HEK293 (cell line): ENCODE measurements at regions not wholly inside any gene's neighbourhood (a gene's known extent, or its start where the extent isn't known, plus 50 kb on each side); places are given as distances from the start of the nearest gene placed in this dataset.

Experiments used
- CTCF ChIA-PET: fragments of 350-600 bp; formaldehyde crosslinking; extraction: SDS; loops from one replicate; lab custom pipeline; 2021; ENCODE audit warnings: antibody characterized with exemption; lab: Yijun Ruan, JAX
- POLR2A ChIA-PET: fragments of 300-600 bp; formaldehyde crosslinking; extraction: SDS; loops from one replicate; lab custom pipeline; 2020; ENCODE audit warnings: antibody characterized with exemption, inconsistent platforms; lab: Yijun Ruan, JAX
- H3K27ac ChIP-seq: fragments of 200-500 bp; sonication (Bioruptor generic); 2 replicates; pipeline ENCODE4 v1.5.1; 2014; ENCODE audit warnings: low read depth, low read length, control low read depth, inconsistent platforms; ENCODE audit errors: extremely low read depth
- H3K36me3 ChIP-seq, 2 experiments: fragments of 200-500 bp in 1 of 2; sonication (Bioruptor generic) in 1 of 2; 1 replicate in 1 of 2; 2 replicates in 1 of 2; pipeline ENCODE4 v1.5.1; 2014 to 2017; ENCODE audit warnings: inconsistent platforms in 2 of 2, low read length in 2 of 2; ENCODE audit not compliant: control insufficient read depth in 2 of 2, insufficient read depth in 1 of 2
- H3K4me1 ChIP-seq: fragments of 200-500 bp; sonication (Bioruptor generic); 2 replicates; pipeline ENCODE4 v1.5.1; 2014; ENCODE audit warnings: mild to moderate bottlenecking, low read length, inconsistent platforms; ENCODE audit not compliant: control insufficient read depth, insufficient read depth
- H3K4me3 ChIP-seq: 2 replicates; pipeline ENCODE4 v1.5.1; 2011; ENCODE audit warnings: low read depth, mild to moderate bottlenecking, control low read depth, low read length, moderate library complexity
- H3K9me3 ChIP-seq: fragments of 200-500 bp; sonication (Bioruptor generic); 2 replicates; pipeline ENCODE4 v1.5.1; 2014; ENCODE audit warnings: low read depth, low read length, inconsistent platforms; ENCODE audit not compliant: control insufficient read depth, insufficient read depth
- KLF7 ChIP-seq: fragments of 450-650 bp; formaldehyde crosslinking; IDR thresholded peaks from 2 replicates; pipeline ENCODE4 v1.5.1; 2016; ENCODE audit warnings: missing biosample characterization, missing genetic modification characterization, borderline replicate concordance
- KLF9 ChIP-seq: fragments of 450-650 bp; formaldehyde crosslinking; IDR thresholded peaks from 2 replicates; pipeline ENCODE4 v1.5.1; 2016; ENCODE audit warnings: missing biosample characterization, missing genetic modification characterization, low read depth
- PATZ1 ChIP-seq: fragments of 450-650 bp; formaldehyde crosslinking; IDR thresholded peaks from 2 replicates; pipeline ENCODE4 v1.5.1; 2016; ENCODE audit warnings: missing biosample characterization, missing genetic modification characterization
- RBAK ChIP-seq: fragments of 450-650 bp; formaldehyde crosslinking; IDR thresholded peaks from 2 replicates; pipeline ENCODE4 v1.5.1; 2016; ENCODE audit warnings: missing biosample characterization, missing genetic modification characterization
- REPIN1 ChIP-seq: fragments of 450-650 bp; formaldehyde crosslinking; IDR thresholded peaks from 2 replicates; pipeline ENCODE4 v1.5.1; 2017; ENCODE audit warnings: missing biosample characterization, missing genetic modification characterization, low read depth
- SP3 ChIP-seq: fragments of 450-650 bp; formaldehyde crosslinking; IDR thresholded peaks from 2 replicates; pipeline ENCODE4 v1.5.1; 2016; ENCODE audit warnings: missing biosample characterization, missing genetic modification characterization
- YY1 ChIP-seq: fragments of 450-650 bp; formaldehyde crosslinking; IDR thresholded peaks from 2 replicates; pipeline ENCODE4 v1.5.1; 2018; ENCODE audit warnings: missing biosample characterization, missing genetic modification characterization
- ZBTB7A ChIP-seq: fragments of 450-650 bp; formaldehyde crosslinking; IDR thresholded peaks from 2 replicates; pipeline ENCODE4 v1.5.1; 2016; ENCODE audit warnings: low read depth, missing biosample characterization, missing genetic modification characterization
- ZNF157 ChIP-seq: fragments of 450-650 bp; formaldehyde crosslinking; IDR thresholded peaks from 2 replicates; pipeline ENCODE4 v1.5.1; 2016; ENCODE audit warnings: missing biosample characterization, missing genetic modification characterization
- ZNF211 ChIP-seq: fragments of 450-650 bp; formaldehyde crosslinking; IDR thresholded peaks from 2 replicates; pipeline ENCODE4 v1.5.1; 2016; ENCODE audit warnings: low read depth, missing biosample characterization, missing genetic modification characterization
- ZNF239 ChIP-seq: fragments of 450-650 bp; formaldehyde crosslinking; IDR thresholded peaks from 2 replicates; pipeline ENCODE4 v1.5.1; 2016; ENCODE audit warnings: missing biosample characterization, missing genetic modification characterization
- ZNF274 ChIP-seq, 2 experiments: fragments of 200-500 bp in 1 of 2; fragments of 450-650 bp in 1 of 2; sonication (Bioruptor generic) in 1 of 2; formaldehyde crosslinking in 1 of 2; IDR thresholded peaks; 2 replicates each; pipeline versions ENCODE4 v1.5.1 to v1.6.1; 2014 to 2016; ENCODE audit warnings: borderline replicate concordance in 1 of 2, inconsistent platforms in 1 of 2, low read length in 1 of 2, missing biosample characterization in 1 of 2, missing genetic modification characterization in 1 of 2
- ZNF302 ChIP-seq: fragments of 450-650 bp; formaldehyde crosslinking; IDR thresholded peaks from 2 replicates; pipeline ENCODE4 v1.5.1; 2016; ENCODE audit warnings: missing biosample characterization, missing genetic modification characterization, low read depth
- ZNF335 ChIP-seq: fragments of 450-650 bp; formaldehyde crosslinking; conservative IDR thresholded peaks from 2 replicates; pipeline ENCODE4 v1.5.1; 2016; ENCODE audit warnings: missing biosample characterization, missing genetic modification characterization
- ZNF521 ChIP-seq: fragments of 450-650 bp; formaldehyde crosslinking; IDR thresholded peaks from 2 replicates; pipeline ENCODE4 v1.5.1; 2017; ENCODE audit warnings: missing biosample characterization, mild to moderate bottlenecking, missing genetic modification characterization
- ZNF654 ChIP-seq: fragments of 450-650 bp; formaldehyde crosslinking; IDR thresholded peaks from 2 replicates; pipeline ENCODE4 v1.5.1; 2016; ENCODE audit warnings: low read depth, missing biosample characterization, missing genetic modification characterization
- ZNF660 ChIP-seq: fragments of 450-650 bp; IDR thresholded peaks from 2 replicates; pipeline ENCODE4 v1.5.1; 2018; ENCODE audit warnings: missing biosample characterization, mild to moderate bottlenecking, missing genetic modification characterization
- ZNF692 ChIP-seq: fragments of 450-650 bp; formaldehyde crosslinking; IDR thresholded peaks from 2 replicates; pipeline ENCODE4 v1.5.1; 2016; ENCODE audit warnings: missing biosample characterization, missing genetic modification characterization
- ZNF768 ChIP-seq: fragments of 450-650 bp; formaldehyde crosslinking; IDR thresholded peaks from 2 replicates; pipeline ENCODE4 v1.5.1; 2018; ENCODE audit warnings: missing biosample characterization, mild to moderate bottlenecking, missing genetic modification characterization
- ZNF777 ChIP-seq: fragments of 450-650 bp; formaldehyde crosslinking; IDR thresholded peaks from 2 replicates; pipeline ENCODE4 v1.5.1; 2017; ENCODE audit warnings: missing biosample characterization, missing genetic modification characterization, borderline replicate concordance
- ZNF830 ChIP-seq: fragments of 450-650 bp; IDR thresholded peaks from 2 replicates; pipeline ENCODE4 v1.5.0; 2018; ENCODE audit warnings: missing biosample characterization, missing genetic modification characterization, low read depth, mild to moderate bottlenecking, moderate library complexity
- ZNF837 ChIP-seq: fragments of 450-650 bp; formaldehyde crosslinking; IDR thresholded peaks from 2 replicates; pipeline ENCODE4 v1.5.1; 2016; ENCODE audit warnings: missing biosample characterization, missing genetic modification characterization
- ZSCAN16 ChIP-seq: fragments of 450-650 bp; formaldehyde crosslinking; IDR thresholded peaks from 2 replicates; pipeline ENCODE4 v1.5.1; 2016; ENCODE audit warnings: missing biosample characterization, missing genetic modification characterization
- TF ChIP-seq, protein P1 (sequence below): fragments of 450-650 bp; formaldehyde crosslinking; IDR thresholded peaks from 2 replicates; pipeline ENCODE4; 2016; ENCODE audit warnings: missing biosample characterization, missing genetic modification characterization
- TF ChIP-seq, protein P2 (sequence below): fragments of 450-650 bp; formaldehyde crosslinking; IDR thresholded peaks from 2 replicates; pipeline ENCODE4 v1.5.1; 2016; ENCODE audit warnings: missing biosample characterization, missing genetic modification characterization
- TF ChIP-seq, protein P3 (sequence below): IDR thresholded peaks from 2 replicates; pipeline ENCODE4 v1.6.1; 2011; ENCODE audit warnings: mild to moderate bottlenecking, low read depth, low read length, borderline replicate concordance

DNA sequence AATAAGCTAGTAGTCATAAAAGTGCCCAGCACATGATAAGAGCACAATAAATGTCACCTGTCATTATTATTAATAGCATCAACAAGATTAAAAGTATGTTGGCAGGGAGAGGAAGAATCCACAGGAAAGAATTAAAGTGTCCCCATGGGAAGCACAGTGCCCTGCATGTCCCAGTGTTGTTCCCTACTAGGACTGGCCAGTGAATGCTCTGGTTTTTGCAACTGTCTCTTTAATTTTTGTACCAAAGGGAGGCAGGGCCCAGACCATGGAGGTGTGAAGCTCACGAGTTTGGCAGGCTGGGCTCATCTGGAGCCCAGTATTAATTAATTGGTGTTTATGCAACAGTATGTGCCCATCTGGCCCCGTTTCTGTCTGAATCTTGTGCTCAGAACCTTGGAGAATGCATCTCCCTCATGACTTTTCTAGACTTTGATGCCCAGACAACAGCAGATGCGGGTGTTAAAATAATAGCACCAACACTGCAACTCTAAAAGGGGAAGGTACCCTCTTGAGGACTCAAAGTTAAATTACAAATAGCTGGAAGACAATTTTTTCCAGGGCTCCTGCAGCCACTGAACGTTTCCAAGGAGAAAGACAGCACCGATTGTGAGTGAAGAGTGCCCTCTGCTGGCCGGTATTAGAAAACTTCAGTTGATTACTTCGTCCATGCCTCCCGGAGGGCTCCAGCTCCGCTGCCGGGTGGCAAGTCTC is 71.9 kb upstream of the SPATA12 start (continued):
- TF ChIP-seq ZNF274 (IDR thresholded peaks at IDR 0.05; ENCODE audit: low read length) (no peak), ZNF274 (tag by site-specific recombination; IDR thresholded peaks at IDR 0.05; ENCODE audit: borderline replicate concordance) (no peak), ZNF654 (tag by site-specific recombination) (peak; percentile 85), ZNF768 (tag by site-specific recombination) (no peak), ZNF830 (tag by site-specific recombination) (no peak), ZNF521 (tag by site-specific recombination) (no peak), ZNF239 (tag by site-specific recombination) (no peak), YY1 (tag by site-specific recombination) (no peak), ZNF837 (no peak), ZNF692 (tag by site-specific recombination) (no peak), ZNF335 (tag by site-specific recombination) (0 out of 2 replicates have a peak, but pooled peaks have one; percentile 34), SP3 (tag by site-specific recombination) (no peak), ZNF777 (tag by site-specific recombination) (no peak), KLF9 (tag by site-specific recombination) (no peak), RBAK (tag by site-specific recombination) (no peak), REPIN1 (tag by site-specific recombination) (no peak), ZNF211 (tag by site-specific recombination) (no peak), ZNF660 (tag by site-specific recombination) (peak; percentile 80; the same call in 1 of the 2 replicates), ZBTB7A (tag by site-specific recombination) (no peak)
- TF ChIP-seq, protein P1, sequence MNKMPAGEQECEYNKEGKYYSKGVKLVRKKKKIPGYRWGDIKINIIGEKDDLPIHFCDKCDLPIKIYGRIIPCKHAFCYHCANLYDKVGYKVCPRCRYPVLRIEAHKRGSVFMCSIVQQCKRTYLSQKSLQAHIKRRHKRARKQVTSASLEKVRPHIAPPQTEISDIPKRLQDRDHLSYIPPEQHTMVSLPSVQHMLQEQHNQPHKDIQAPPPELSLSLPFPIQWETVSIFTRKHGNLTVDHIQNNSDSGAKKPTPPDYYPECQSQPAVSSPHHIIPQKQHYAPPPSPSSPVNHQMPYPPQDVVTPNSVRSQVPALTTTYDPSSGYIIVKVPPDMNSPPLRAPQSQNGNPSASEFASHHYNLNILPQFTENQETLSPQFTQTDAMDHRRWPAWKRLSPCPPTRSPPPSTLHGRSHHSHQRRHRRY (tag by site-specific recombination), result no peak

DNA sequence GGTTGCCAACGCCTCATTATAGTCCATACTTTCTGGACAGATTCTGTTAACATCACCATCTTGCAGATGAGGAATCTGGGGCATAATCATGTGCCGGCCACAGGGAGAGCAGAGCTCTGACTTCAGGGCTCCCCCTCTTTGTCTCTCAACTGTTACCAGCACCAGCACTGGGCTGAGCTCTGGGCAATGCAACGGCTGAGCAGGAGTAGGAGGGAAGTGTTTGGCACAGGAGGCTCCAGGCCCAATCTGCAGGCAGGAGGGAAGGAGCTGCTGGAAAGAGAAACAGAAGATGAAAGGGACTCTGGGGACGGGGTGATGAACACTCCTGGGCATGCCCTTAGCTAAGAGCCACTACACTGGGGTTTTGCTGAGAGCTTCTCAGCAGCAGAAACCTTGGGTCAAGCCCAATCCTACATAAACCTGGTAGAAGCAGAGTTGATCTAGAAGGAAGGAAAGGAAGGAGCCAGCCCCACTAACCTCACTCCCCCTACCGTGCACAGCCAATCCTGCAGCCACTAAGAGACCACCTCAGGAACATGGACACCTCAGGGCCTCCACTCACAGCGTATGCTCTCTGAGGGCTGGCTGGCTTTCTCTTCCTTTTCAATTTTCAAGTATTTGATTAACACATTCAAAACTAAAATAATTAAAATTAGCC is 73.1 kb upstream of the SPATA12 start:
- POLR2A ChIA-PET, result no interaction called here
- Histone ChIP-seq H3K9me3 (no peaks in the 10 kb centered on the region), H3K4me1 (no peaks in the 10 kb centered on the region), H3K36me3 (no peaks in the 10 kb centered on the region), H3K27ac (no peak overlapping the region), H3K4me3 (no peak overlapping the region)
- CTCF ChIA-PET, result interaction anchor here (0.6 to 6.3 kb wide), 6 partner anchors 8 to 750 kb away, joined by 3 to 97 read pairs (median 4); partner anchors contain the start of gene ARHGEF3
- no peak for TF ChIP-seq ZSCAN16
- TF ChIP-seq, protein P2, sequence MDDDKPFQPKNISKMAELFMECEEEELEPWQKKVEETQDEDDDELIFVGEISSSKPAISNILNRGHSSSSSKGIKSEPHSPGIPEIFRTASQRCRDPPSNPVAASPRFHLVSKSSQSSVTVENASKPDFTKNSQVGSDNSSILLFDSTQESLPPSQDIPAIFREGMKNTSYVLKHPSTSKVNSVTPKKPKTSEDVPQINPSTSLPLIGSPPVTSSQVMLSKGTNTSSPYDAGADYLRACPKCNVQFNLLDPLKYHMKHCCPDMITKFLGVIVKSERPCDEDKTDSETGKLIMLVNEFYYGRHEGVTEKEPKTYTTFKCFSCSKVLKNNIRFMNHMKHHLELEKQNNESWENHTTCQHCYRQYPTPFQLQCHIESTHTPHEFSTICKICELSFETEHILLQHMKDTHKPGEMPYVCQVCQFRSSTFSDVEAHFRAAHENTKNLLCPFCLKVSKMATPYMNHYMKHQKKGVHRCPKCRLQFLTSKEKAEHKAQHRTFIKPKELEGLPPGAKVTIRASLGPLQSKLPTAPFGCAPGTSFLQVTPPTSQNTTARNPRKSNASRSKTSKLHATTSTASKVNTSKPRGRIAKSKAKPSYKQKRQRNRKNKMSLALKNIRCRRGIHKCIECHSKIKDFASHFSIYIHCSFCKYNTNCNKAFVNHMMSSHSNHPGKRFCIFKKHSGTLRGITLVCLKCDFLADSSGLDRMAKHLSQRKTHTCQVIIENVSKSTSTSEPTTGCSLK, result no peak
- no peak for TF ChIP-seq KLF7 (tag by site-specific recombination)
- no peak for TF ChIP-seq PATZ1
- no peak for TF ChIP-seq ZNF302
- TF ChIP-seq ZNF157 (tag by site-specific recombination), result no peak
- TF ChIP-seq, protein P3, sequence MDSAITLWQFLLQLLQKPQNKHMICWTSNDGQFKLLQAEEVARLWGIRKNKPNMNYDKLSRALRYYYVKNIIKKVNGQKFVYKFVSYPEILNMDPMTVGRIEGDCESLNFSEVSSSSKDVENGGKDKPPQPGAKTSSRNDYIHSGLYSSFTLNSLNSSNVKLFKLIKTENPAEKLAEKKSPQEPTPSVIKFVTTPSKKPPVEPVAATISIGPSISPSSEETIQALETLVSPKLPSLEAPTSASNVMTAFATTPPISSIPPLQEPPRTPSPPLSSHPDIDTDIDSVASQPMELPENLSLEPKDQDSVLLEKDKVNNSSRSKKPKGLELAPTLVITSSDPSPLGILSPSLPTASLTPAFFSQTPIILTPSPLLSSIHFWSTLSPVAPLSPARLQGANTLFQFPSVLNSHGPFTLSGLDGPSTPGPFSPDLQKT, result no peak
